ENCODE measurements at regions not wholly inside any gene's neighbourhood (a gene's known extent, or its start where the extent isn't known, plus 50 kb on each side); places are given as distances from the start of the nearest gene placed in this dataset.

GRCh38 chr12:86429824-86430223, 173.6 kb upstream of the MGAT4C start:
- no peaks in the 10 kb centered on the region for H3K4me1 ChIP-seq (ENCODE audit: control insufficient read depth, insufficient read depth, low read depth, low read length)
- no peak overlapping the region for H4K8ac ChIP-seq (ENCODE audit: low read length)

GRCh38 chr12:86421333-86421732, 165.1 kb upstream of the MGAT4C start:
- Histone ChIP-seq H3K4me3 (ENCODE audit: insufficient read depth in 1 of 2, low read depth in 1 of 2, low read length in 2 of 2) (no peak overlapping the region), H3K79me1 (replicated peaks; ENCODE audit: low read length, poor library complexity, severe bottlenecking) (no peaks in the 10 kb centered on the region), H4K8ac (ENCODE audit: low read length) (no peak overlapping the region), H2BK12ac (ENCODE audit: low read length in 2 of 2) (no peak overlapping the region), H2AFZ (ENCODE audit: low read depth, low read length) (no peak overlapping the region), H3K14ac (ENCODE audit: low read length in 2 of 2) (no peak overlapping the region), H2AK5ac (ENCODE audit: low read length, severe bottlenecking) (no peak overlapping the region), H4K91ac (ENCODE audit: low read length) (no peak overlapping the region), H3K36me3 (ENCODE audit: control insufficient read depth in 1 of 2, insufficient read depth in 2 of 2, low read depth in 1 of 2, low read length in 2 of 2) (no peaks in the 10 kb centered on the region), H3K9me3 (ENCODE audit: control insufficient read depth, low read length) (no peaks in the 10 kb centered on the region), H3K4ac (ENCODE audit: low read depth in 1 of 2, low read length in 2 of 2) (no peak overlapping the region), H3K4me1 (ENCODE audit: control insufficient read depth, insufficient read depth, low read depth, low read length) (no peaks in the 10 kb centered on the region), H3K23ac (ENCODE audit: low read length in 2 of 2) (no peak overlapping the region), H2BK5ac (ENCODE audit: low read depth, low read length, poor library complexity, severe bottlenecking) (no peak overlapping the region), H2BK120ac (ENCODE audit: low read depth, low read length) (no peak overlapping the region), H3K9ac (ENCODE audit: low read length) (no peak overlapping the region), H3K18ac (ENCODE audit: low read depth in 1 of 2, low read length in 2 of 2) (no peak overlapping the region), H2BK15ac (ENCODE audit: low read depth, poor library complexity, severe bottlenecking) (no peak overlapping the region), H3K4me2 (ENCODE audit: low read length, poor library complexity, severe bottlenecking) (no peak overlapping the region), H3K27me3 (ENCODE audit: control insufficient read depth in 1 of 2, insufficient read depth in 1 of 2, low read length in 2 of 2) (no peaks in the 10 kb centered on the region), H3K27ac (ENCODE audit: low read length, poor library complexity, severe bottlenecking) (no peak overlapping the region)
- 98% methylated on average over 7 of the region's 8 CpGs for WGBS
- DNase-seq = no peak

More at GRCh38 chr12:86429824-86430223, 173.6 kb upstream of the MGAT4C start:
- peaks cover 29% of the 10 kb centered on the region for H3K9me3 ChIP-seq (ENCODE audit: control insufficient read depth, low read length)
- no peak overlapping the region for H2BK12ac ChIP-seq (ENCODE audit: low read length in 2 of 2)
- WGBS = no CpG with 5 or more reads among the region's 1 CpG
- no peak overlapping the region for H2BK15ac ChIP-seq (ENCODE audit: low read depth, poor library complexity, severe bottlenecking)
- H4K91ac ChIP-seq (ENCODE audit: low read length) = no peak overlapping the region
- no peak overlapping the region for H2AK5ac ChIP-seq (ENCODE audit: low read length, severe bottlenecking)
- H3K18ac ChIP-seq (ENCODE audit: low read depth in 1 of 2, low read length in 2 of 2) = no peak overlapping the region
- no peak overlapping the region for H3K4me2 ChIP-seq (ENCODE audit: low read length, poor library complexity, severe bottlenecking)
- H3K23ac ChIP-seq (ENCODE audit: low read length in 2 of 2) = no peak overlapping the region
- H3K27me3 ChIP-seq (ENCODE audit: control insufficient read depth in 1 of 2, insufficient read depth in 1 of 2, low read length in 2 of 2) = no peaks in the 10 kb centered on the region
- DNase-seq = no peak
- no peak overlapping the region for H3K27ac ChIP-seq (ENCODE audit: low read length, poor library complexity, severe bottlenecking)
- no peaks in the 10 kb centered on the region for H3K36me3 ChIP-seq (ENCODE audit: control insufficient read depth in 1 of 2, insufficient read depth in 2 of 2, low read depth in 1 of 2, low read length in 2 of 2)
- H2BK120ac ChIP-seq (ENCODE audit: low read depth, low read length) = no peak overlapping the region
- no peak overlapping the region for H3K4me3 ChIP-seq (ENCODE audit: insufficient read depth in 1 of 2, low read depth in 1 of 2, low read length in 2 of 2)
- no peak overlapping the region for H3K9ac ChIP-seq (ENCODE audit: low read length)
- no peak overlapping the region for H3K14ac ChIP-seq (ENCODE audit: low read length in 2 of 2)
- no peaks in the 10 kb centered on the region for H3K79me1 ChIP-seq (replicated peaks; ENCODE audit: low read length, poor library complexity, severe bottlenecking)
- H2BK5ac ChIP-seq (ENCODE audit: low read depth, low read length, poor library complexity, severe bottlenecking) = no peak overlapping the region
- no peak overlapping the region for H3K4ac ChIP-seq (ENCODE audit: low read depth in 1 of 2, low read length in 2 of 2)
- H2AFZ ChIP-seq (ENCODE audit: low read depth, low read length) = no peak overlapping the region

GRCh38 chr12:86414201-86414600, 158.0 kb upstream of the MGAT4C start:
- Histone ChIP-seq H2BK120ac (ENCODE audit: low read depth, low read length) (no peak overlapping the region), H3K14ac (ENCODE audit: low read length in 2 of 2) (no peak overlapping the region), H2AFZ (ENCODE audit: low read depth, low read length) (no peak overlapping the region), H3K4me1 (ENCODE audit: control insufficient read depth, insufficient read depth, low read depth, low read length) (no peaks in the 10 kb centered on the region), H3K27ac (ENCODE audit: low read length, poor library complexity, severe bottlenecking) (no peak overlapping the region), H3K4me3 (ENCODE audit: insufficient read depth in 1 of 2, low read depth in 1 of 2, low read length in 2 of 2) (no peak overlapping the region), H3K4me2 (ENCODE audit: low read length, poor library complexity, severe bottlenecking) (no peak overlapping the region), H3K9ac (ENCODE audit: low read length) (no peak overlapping the region), H3K36me3 (ENCODE audit: control insufficient read depth in 1 of 2, insufficient read depth in 2 of 2, low read depth in 1 of 2, low read length in 2 of 2) (no peaks in the 10 kb centered on the region), H2BK12ac (ENCODE audit: low read length in 2 of 2) (no peak overlapping the region), H4K91ac (ENCODE audit: low read length) (no peak overlapping the region), H3K9me3 (ENCODE audit: control insufficient read depth, low read length) (peaks cover 10% of the 10 kb centered on the region), H3K4ac (ENCODE audit: low read depth in 1 of 2, low read length in 2 of 2) (no peak overlapping the region), H3K27me3 (ENCODE audit: control insufficient read depth in 1 of 2, insufficient read depth in 1 of 2, low read length in 2 of 2) (no peaks in the 10 kb centered on the region), H2AK5ac (ENCODE audit: low read length, severe bottlenecking) (no peak overlapping the region), H3K79me1 (replicated peaks; ENCODE audit: low read length, poor library complexity, severe bottlenecking) (no peaks in the 10 kb centered on the region), H3K23ac (ENCODE audit: low read length in 2 of 2) (no peak overlapping the region), H2BK15ac (ENCODE audit: low read depth, poor library complexity, severe bottlenecking) (no peak overlapping the region), H3K18ac (ENCODE audit: low read depth in 1 of 2, low read length in 2 of 2) (no peak overlapping the region), H2BK5ac (ENCODE audit: low read depth, low read length, poor library complexity, severe bottlenecking) (no peak overlapping the region), H4K8ac (ENCODE audit: low read length) (no peak overlapping the region)
- no CpG with 5 or more reads among the region's 3 CpGs for WGBS
- no peak for DNase-seq

- Histone ChIP-seq H3K9ac (ENCODE audit: low read length) (no peak overlapping the region), H3K9me3 (ENCODE audit: control insufficient read depth, low read length) (peaks cover 10% of the 10 kb centered on the region), H3K18ac (ENCODE audit: low read depth in 1 of 2, low read length in 2 of 2) (no peak overlapping the region), H2BK15ac (ENCODE audit: low read depth, poor library complexity, severe bottlenecking) (no peak overlapping the region), H2BK120ac (ENCODE audit: low read depth, low read length) (no peak overlapping the region), H3K27ac (ENCODE audit: low read length, poor library complexity, severe bottlenecking) (no peak overlapping the region), H3K14ac (ENCODE audit: low read length in 2 of 2) (no peak overlapping the region), H3K36me3 (ENCODE audit: control insufficient read depth in 1 of 2, insufficient read depth in 2 of 2, low read depth in 1 of 2, low read length in 2 of 2) (no peaks in the 10 kb centered on the region), H3K23ac (ENCODE audit: low read length in 2 of 2) (no peak overlapping the region), H3K4ac (ENCODE audit: low read depth in 1 of 2, low read length in 2 of 2) (no peak overlapping the region), H3K27me3 (ENCODE audit: control insufficient read depth in 1 of 2, insufficient read depth in 1 of 2, low read length in 2 of 2) (no peaks in the 10 kb centered on the region), H4K8ac (ENCODE audit: low read length) (no peak overlapping the region), H2AFZ (ENCODE audit: low read depth, low read length) (no peak overlapping the region), H2BK5ac (ENCODE audit: low read depth, low read length, poor library complexity, severe bottlenecking) (no peak overlapping the region), H4K91ac (ENCODE audit: low read length) (no peak overlapping the region), H3K4me3 (ENCODE audit: insufficient read depth in 1 of 2, low read depth in 1 of 2, low read length in 2 of 2) (no peak overlapping the region), H3K4me2 (ENCODE audit: low read length, poor library complexity, severe bottlenecking) (no peak overlapping the region), H2BK12ac (ENCODE audit: low read length in 2 of 2) (no peak overlapping the region), H3K4me1 (ENCODE audit: control insufficient read depth, insufficient read depth, low read depth, low read length) (no peaks in the 10 kb centered on the region), H3K79me1 (replicated peaks; ENCODE audit: low read length, poor library complexity, severe bottlenecking) (no peaks in the 10 kb centered on the region), H2AK5ac (ENCODE audit: low read length, severe bottlenecking) (no peak overlapping the region)
- no peak for DNase-seq
- WGBS = 69% methylated on average over 3 of the region's 3 CpGs
Measured at GRCh38 chr12:86411710-86412109, 155.5 kb upstream of the MGAT4C start.

All from mesenchymal stem cell (in vitro differentiated cells and primary cell).